SU-DHL-6 (cell line): ENCODE measurements at regions not wholly inside any gene's neighbourhood (a gene's known extent, or its start where the extent isn't known, plus 50 kb on each side); places are given as distances from the start of the nearest gene placed in this dataset.

ENCODE experiments used
- H2AFZ ChIP-seq: fragments of 200-600 bp; sonication (generic); 2 replicates; pipeline ENCODE4 v1.6.1; 2014; ENCODE audit warnings: low read depth, mild to moderate bottlenecking, moderate library complexity, mixed read lengths, antibody characterized with exemption, low read length; ENCODE audit not compliant: severe bottlenecking
- H3F3A ChIP-seq: fragments of 200-600 bp; shearing (Covaris generic); 2 replicates; pipeline ENCODE4 v1.6.0; 2016; ENCODE audit warnings: antibody characterized with exemption, mild to moderate bottlenecking; ENCODE audit not compliant: insufficient read depth
- H3K27ac ChIP-seq: fragments of 200-600 bp; sonication (generic); 2 replicates; pipeline ENCODE4 v1.5.1; 2016; ENCODE audit warnings: low read depth, mild to moderate bottlenecking, low read length, moderate library complexity, mixed read lengths
- H3K27me3 ChIP-seq: fragments of 200-600 bp; sonication (generic), shearing (Covaris generic); 2 replicates; pipeline ENCODE4 v1.6.0; 2014; ENCODE audit warnings: mild to moderate bottlenecking, low read length
- H3K36me3 ChIP-seq: fragments of 200-600 bp; sonication (generic); 2 replicates; pipeline ENCODE4 v1.6.1; 2014; ENCODE audit warnings: mild to moderate bottlenecking, low read length, mixed read lengths
- H3K4me2 ChIP-seq: fragments of 300-600, 200-600 bp; shearing (Covaris generic), sonication (generic); 2 replicates; pipeline ENCODE4 v1.6.0; 2014; ENCODE audit warnings: low read length, low read depth, mild to moderate bottlenecking; ENCODE audit not compliant: poor library complexity, severe bottlenecking
- H3K4me3 ChIP-seq: fragments of 200-600 bp; sonication (generic); 2 replicates; pipeline ENCODE4 v1.5.1; 2014; ENCODE audit warnings: antibody characterized with exemption, low read length, mild to moderate bottlenecking, mixed read lengths; ENCODE audit not compliant: insufficient read depth, poor library complexity, severe bottlenecking
- H3K79me2 ChIP-seq: fragments of 200-600 bp; sonication (generic); 2 replicates; pipeline ENCODE4 v1.6.1; 2014; ENCODE audit warnings: mild to moderate bottlenecking, low read length, moderate library complexity; ENCODE audit not compliant: insufficient read depth
- H3K9ac ChIP-seq: fragments of 200-600 bp; sonication (generic); 2 replicates; pipeline ENCODE4 v1.7.0; 2014; ENCODE audit warnings: mild to moderate bottlenecking, low read length
- H3K9me2 ChIP-seq: fragments of 200-600 bp; sonication (generic); replicated peaks from 2 replicates; pipeline ENCODE4 v1.6.1; 2014; ENCODE audit warnings: low read length; ENCODE audit not compliant: insufficient read depth
- H3K9me3 ChIP-seq: fragments of 200-600 bp; sonication (generic); 2 replicates; pipeline ENCODE4 v1.6.1; 2014; ENCODE audit warnings: low read length, mixed read lengths; ENCODE audit not compliant: insufficient read depth
- H4K20me1 ChIP-seq: fragments of 200-600 bp; sonication (generic); 2 replicates; pipeline ENCODE4 v1.6.1; 2014; ENCODE audit warnings: low read depth, mild to moderate bottlenecking, antibody characterized with exemption, low read length, moderate library complexity, mixed read lengths
- EZH2phosphoT487 ChIP-seq: fragments of 200-600 bp; sonication (generic), shearing (Covaris generic); conservative IDR thresholded peaks from 2 replicates; pipeline ENCODE4 v1.6.1; 2018; ENCODE audit warnings: mild to moderate bottlenecking, antibody characterized with exemption, low read length, moderate library complexity, mixed read lengths
- TF ChIP-seq, protein P1 (sequence below): fragments of 200-600 bp; sonication (generic); IDR thresholded peaks from one replicate; pipeline ENCODE4 v1.5.1; 2017; ENCODE audit warnings: antibody characterized with exemption, mild to moderate bottlenecking, low read length, moderate library complexity; ENCODE audit not compliant: insufficient read depth, poor library complexity, severe bottlenecking

DNA sequence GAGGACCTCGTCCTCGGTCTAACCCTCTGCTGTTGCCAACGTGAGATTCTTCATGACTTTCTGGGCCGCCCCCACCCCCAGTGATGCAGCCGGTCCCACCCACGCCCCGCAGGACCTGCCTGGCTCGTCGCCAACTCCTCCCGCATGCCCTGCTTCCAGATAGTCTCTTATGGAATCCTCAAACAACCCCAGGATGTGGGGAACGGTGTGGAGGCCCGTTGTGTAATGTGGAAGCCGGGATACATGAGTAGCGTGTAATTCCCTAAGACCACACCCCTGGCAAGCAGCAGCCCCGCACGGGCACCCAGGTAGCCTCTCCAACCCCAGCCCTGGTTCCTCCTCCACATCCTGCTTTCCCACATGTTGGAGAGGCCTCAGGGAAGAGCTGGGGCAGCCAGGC is 275.9 kb downstream of the C16orf95 start:
- Histone ChIP-seq H3K36me3 (no peaks in the 10 kb centered on the region), H3K27ac (no peak overlapping the region), H3K4me2 (no peak overlapping the region), H3K9me2 (no peaks in the 10 kb centered on the region), H3K4me3 (no peak overlapping the region), H3K27me3 (no peaks in the 10 kb centered on the region), H4K20me1 (no peaks in the 10 kb centered on the region), H3K9ac (no peak overlapping the region), H3F3A (no peaks in the 10 kb centered on the region), H2AFZ (no peak overlapping the region), H3K79me2 (no peaks in the 10 kb centered on the region), H3K9me3 (no peaks in the 10 kb centered on the region)
- TF ChIP-seq, protein P1, sequence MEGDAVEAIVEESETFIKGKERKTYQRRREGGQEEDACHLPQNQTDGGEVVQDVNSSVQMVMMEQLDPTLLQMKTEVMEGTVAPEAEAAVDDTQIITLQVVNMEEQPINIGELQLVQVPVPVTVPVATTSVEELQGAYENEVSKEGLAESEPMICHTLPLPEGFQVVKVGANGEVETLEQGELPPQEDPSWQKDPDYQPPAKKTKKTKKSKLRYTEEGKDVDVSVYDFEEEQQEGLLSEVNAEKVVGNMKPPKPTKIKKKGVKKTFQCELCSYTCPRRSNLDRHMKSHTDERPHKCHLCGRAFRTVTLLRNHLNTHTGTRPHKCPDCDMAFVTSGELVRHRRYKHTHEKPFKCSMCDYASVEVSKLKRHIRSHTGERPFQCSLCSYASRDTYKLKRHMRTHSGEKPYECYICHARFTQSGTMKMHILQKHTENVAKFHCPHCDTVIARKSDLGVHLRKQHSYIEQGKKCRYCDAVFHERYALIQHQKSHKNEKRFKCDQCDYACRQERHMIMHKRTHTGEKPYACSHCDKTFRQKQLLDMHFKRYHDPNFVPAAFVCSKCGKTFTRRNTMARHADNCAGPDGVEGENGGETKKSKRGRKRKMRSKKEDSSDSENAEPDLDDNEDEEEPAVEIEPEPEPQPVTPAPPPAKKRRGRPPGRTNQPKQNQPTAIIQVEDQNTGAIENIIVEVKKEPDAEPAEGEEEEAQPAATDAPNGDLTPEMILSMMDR, result no peak
- TF ChIP-seq EZH2phosphoT487, result no peak

DNA sequence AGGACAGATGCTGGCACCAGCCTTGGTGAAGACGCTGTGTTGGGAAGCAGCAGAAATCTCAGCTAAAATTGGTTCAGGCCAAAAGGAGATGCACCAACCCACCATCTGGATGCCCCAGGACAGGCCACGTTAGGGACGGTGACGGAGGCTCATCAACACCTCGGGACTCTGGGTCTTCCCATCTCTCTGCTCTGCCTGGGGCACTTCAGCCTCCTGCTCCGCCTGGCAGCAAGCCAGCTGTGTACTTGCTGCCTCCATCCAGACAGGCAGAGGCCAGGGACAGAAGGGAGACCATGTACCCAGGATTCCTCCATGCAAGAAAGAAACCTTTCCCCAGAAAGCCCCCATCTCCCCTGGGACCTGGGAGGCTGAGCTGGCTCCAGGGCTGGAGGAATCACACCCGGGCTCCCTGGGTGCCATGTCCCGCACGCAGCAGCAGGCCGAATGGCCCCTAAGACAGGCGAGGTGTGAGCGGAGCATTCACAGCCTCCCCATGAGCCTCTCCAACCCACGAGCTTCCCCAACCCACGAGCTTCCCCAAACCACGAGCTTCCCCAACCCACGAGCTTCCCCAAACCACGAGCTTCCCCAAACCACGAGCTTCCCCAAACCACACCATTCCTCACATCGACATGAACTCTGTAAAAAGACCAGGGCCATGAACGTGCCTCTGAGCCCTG is 274.5 kb downstream of the C16orf95 start:
- Histone ChIP-seq H2AFZ (no peak overlapping the region), H3K9me3 (no peaks in the 10 kb centered on the region), H3K36me3 (no peaks in the 10 kb centered on the region), H3K9me2 (no peaks in the 10 kb centered on the region), H3K79me2 (no peaks in the 10 kb centered on the region), H3K4me3 (no peak overlapping the region), H3F3A (no peaks in the 10 kb centered on the region), H4K20me1 (no peaks in the 10 kb centered on the region), H3K27me3 (no peaks in the 10 kb centered on the region), H3K4me2 (no peak overlapping the region), H3K27ac (no peak overlapping the region), H3K9ac (no peak overlapping the region)
- TF ChIP-seq, protein P1, result no peak
- no peak for TF ChIP-seq EZH2phosphoT487

DNA sequence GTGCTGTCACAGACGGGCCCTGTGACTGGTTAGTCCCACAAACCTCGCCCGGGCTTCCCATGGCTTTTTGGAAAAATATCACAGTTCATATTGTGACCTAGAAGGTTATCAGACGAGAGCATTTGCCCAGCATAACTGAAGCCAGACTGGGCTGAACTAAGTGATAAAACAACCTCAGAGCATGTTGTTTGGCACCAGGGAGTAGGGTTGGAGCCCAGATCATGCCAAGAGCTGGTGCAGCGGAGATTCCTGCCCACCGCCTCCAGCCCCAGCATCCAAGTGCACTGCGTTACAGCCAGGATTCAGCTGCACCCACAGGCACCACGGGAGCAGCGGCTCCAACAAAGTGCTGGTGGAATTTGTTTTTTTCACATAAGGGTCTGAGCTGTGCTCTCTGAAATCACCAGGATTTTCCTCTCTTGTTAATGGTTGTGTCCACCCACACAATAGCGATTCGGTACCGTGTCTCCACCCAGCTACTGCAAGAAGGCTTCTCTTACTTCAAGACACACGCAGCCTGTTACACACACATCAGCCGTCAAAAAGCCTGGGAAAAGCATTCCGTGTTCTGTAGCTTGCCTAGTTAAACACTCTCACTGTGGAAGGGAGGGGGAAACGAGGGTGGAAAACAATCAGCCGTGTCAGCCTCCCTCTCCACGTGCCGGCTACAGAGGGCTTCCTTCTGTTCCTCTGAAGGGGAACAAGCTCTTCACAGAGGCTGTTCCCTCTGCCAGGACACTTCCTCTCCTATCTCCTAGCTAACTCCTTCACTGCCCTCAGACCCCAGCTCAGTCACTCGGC is 273.8 kb downstream of the C16orf95 start:
- Histone ChIP-seq H3K27me3 (no peaks in the 10 kb centered on the region), H2AFZ (no peak overlapping the region), H3K9ac (no peak overlapping the region), H3K4me2 (no peak overlapping the region), H3K9me2 (no peaks in the 10 kb centered on the region), H3K36me3 (no peaks in the 10 kb centered on the region), H3F3A (no peaks in the 10 kb centered on the region), H4K20me1 (no peaks in the 10 kb centered on the region), H3K9me3 (no peaks in the 10 kb centered on the region), H3K27ac (no peak overlapping the region), H3K4me3 (no peak overlapping the region), H3K79me2 (no peaks in the 10 kb centered on the region)
- TF ChIP-seq, protein P1, result no peak
- no peak for TF ChIP-seq EZH2phosphoT487
